HCT116 (cell line): ENCODE measurements at regions not wholly inside any gene's neighbourhood (a gene's known extent, or its start where the extent isn't known, plus 50 kb on each side); places are given as distances from the start of the nearest gene placed in this dataset.

ENCODE experiments used
- EZH2 ChIP-seq: fragments of 200-600 bp; sonication (generic); IDR thresholded peaks from 2 replicates; pipeline ENCODE4 v1.6.1; 2017; ENCODE audit warnings: antibody characterized with exemption, mixed run types
- EZH2phosphoT487 ChIP-seq: fragments of 200-600 bp; IDR thresholded peaks from 2 replicates; pipeline ENCODE4 v1.6.1; 2018; ENCODE audit warnings: antibody characterized with exemption, borderline replicate concordance
- JUND ChIP-seq: IDR thresholded peaks from 2 replicates; pipeline ENCODE4 v1.6.1; 2012
- POLR2A ChIP-seq: IDR thresholded peaks from 2 replicates; pipeline ENCODE4 v1.7.0; 2011; ENCODE audit warnings: borderline replicate concordance; ENCODE audit not compliant: insufficient read depth, insufficient read length; ENCODE audit errors: extremely low read depth
- POLR2AphosphoS5 ChIP-seq: IDR thresholded peaks from 2 replicates; pipeline ENCODE4 v1.6.1; 2011; ENCODE audit warnings: mild to moderate bottlenecking, low read depth, low read length, moderate library complexity
- TCF7L2 ChIP-seq: IDR thresholded peaks from 2 replicates; pipeline ENCODE4 v1.7.0; 2011; ENCODE audit warnings: borderline replicate concordance, inconsistent platforms; ENCODE audit not compliant: insufficient read depth, insufficient read length; ENCODE audit errors: extremely low read depth
- ZNF274 ChIP-seq: fragments of 200-500 bp; sonication (Bioruptor generic); IDR thresholded peaks from 2 replicates; pipeline ENCODE4 v1.6.1; 2014; ENCODE audit warnings: mild to moderate bottlenecking, low read depth, low read length, inconsistent platforms
- TF ChIP-seq, protein P1 (sequence below), 3 experiments: fragments of 200-600 bp in 1 of 3; sonication (generic) in 1 of 3; IDR thresholded peaks in 2 of 3; conservative IDR thresholded peaks in 1 of 3; 2 replicates each; pipeline ENCODE4 v1.5.1; 2012 to 2017; ENCODE audit warnings: low read depth in 2 of 3, low read length in 2 of 3, antibody characterized with exemption in 1 of 3, borderline replicate concordance in 1 of 3, control low read depth in 1 of 3, mild to moderate bottlenecking in 1 of 3, mixed read lengths in 1 of 3, mixed run types in 1 of 3, moderate library complexity in 1 of 3; ENCODE audit not compliant: insufficient read depth in 1 of 3
- TF ChIP-seq, protein P2 (sequence below): IDR thresholded peaks from 2 replicates; pipeline ENCODE4 v1.6.1; 2012; ENCODE audit warnings: low read depth

DNA sequence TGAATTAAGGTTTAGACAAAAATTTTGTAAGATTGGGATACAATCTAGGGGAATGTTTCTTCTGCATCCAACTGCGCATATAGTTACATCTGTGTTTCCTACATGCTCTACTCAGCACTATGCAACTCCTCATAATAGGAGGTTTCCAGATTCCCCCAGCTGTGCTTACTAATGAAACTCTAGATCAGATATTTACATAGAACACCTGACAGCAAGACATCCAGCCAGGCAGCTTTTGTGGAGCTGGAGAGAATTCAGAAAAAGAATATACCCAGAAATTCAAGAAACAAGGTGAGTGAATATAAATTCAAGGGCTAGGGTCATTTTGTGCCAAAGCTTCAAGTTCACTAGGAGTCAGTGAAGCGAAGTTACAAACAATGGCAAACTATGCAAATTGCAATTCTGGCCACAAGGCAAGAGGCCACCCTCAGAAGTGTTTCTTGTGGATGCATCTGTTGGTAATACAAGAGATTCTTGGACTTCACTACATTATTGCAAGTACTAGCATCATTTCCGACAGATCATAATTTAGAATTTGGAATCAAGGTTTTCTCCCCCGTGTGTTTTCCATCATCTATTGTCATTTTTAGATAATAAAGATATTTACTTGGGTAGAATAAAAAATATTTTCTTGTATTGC lies 341.2 kb upstream of the NAV3 start:
- no peak for TF ChIP-seq EZH2
- no peak for TF ChIP-seq ZNF274
- TF ChIP-seq, protein P1, sequence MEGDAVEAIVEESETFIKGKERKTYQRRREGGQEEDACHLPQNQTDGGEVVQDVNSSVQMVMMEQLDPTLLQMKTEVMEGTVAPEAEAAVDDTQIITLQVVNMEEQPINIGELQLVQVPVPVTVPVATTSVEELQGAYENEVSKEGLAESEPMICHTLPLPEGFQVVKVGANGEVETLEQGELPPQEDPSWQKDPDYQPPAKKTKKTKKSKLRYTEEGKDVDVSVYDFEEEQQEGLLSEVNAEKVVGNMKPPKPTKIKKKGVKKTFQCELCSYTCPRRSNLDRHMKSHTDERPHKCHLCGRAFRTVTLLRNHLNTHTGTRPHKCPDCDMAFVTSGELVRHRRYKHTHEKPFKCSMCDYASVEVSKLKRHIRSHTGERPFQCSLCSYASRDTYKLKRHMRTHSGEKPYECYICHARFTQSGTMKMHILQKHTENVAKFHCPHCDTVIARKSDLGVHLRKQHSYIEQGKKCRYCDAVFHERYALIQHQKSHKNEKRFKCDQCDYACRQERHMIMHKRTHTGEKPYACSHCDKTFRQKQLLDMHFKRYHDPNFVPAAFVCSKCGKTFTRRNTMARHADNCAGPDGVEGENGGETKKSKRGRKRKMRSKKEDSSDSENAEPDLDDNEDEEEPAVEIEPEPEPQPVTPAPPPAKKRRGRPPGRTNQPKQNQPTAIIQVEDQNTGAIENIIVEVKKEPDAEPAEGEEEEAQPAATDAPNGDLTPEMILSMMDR (IDR thresholded peaks at IDR 0.05 in 2 of 3, conservative IDR thresholded peaks at IDR 0.05 in 1 of 3; ENCODE audit: borderline replicate concordance in 1 of 3, insufficient read depth in 1 of 3, low read depth in 2 of 3, low read length in 2 of 3) = no peak
- TF ChIP-seq TCF7L2 = no peak
- TF ChIP-seq EZH2phosphoT487 = no peak
- no peak for TF ChIP-seq POLR2A
- TF ChIP-seq JUND = no peak
- no peak for TF ChIP-seq POLR2AphosphoS5
- TF ChIP-seq, protein P2, sequence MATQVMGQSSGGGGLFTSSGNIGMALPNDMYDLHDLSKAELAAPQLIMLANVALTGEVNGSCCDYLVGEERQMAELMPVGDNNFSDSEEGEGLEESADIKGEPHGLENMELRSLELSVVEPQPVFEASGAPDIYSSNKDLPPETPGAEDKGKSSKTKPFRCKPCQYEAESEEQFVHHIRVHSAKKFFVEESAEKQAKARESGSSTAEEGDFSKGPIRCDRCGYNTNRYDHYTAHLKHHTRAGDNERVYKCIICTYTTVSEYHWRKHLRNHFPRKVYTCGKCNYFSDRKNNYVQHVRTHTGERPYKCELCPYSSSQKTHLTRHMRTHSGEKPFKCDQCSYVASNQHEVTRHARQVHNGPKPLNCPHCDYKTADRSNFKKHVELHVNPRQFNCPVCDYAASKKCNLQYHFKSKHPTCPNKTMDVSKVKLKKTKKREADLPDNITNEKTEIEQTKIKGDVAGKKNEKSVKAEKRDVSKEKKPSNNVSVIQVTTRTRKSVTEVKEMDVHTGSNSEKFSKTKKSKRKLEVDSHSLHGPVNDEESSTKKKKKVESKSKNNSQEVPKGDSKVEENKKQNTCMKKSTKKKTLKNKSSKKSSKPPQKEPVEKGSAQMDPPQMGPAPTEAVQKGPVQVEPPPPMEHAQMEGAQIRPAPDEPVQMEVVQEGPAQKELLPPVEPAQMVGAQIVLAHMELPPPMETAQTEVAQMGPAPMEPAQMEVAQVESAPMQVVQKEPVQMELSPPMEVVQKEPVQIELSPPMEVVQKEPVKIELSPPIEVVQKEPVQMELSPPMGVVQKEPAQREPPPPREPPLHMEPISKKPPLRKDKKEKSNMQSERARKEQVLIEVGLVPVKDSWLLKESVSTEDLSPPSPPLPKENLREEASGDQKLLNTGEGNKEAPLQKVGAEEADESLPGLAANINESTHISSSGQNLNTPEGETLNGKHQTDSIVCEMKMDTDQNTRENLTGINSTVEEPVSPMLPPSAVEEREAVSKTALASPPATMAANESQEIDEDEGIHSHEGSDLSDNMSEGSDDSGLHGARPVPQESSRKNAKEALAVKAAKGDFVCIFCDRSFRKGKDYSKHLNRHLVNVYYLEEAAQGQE = no peak
